ENCODE measurements at regions not wholly inside any gene's neighbourhood (a gene's known extent, or its start where the extent isn't known, plus 50 kb on each side); places are given as distances from the start of the nearest gene placed in this dataset.

DNA sequence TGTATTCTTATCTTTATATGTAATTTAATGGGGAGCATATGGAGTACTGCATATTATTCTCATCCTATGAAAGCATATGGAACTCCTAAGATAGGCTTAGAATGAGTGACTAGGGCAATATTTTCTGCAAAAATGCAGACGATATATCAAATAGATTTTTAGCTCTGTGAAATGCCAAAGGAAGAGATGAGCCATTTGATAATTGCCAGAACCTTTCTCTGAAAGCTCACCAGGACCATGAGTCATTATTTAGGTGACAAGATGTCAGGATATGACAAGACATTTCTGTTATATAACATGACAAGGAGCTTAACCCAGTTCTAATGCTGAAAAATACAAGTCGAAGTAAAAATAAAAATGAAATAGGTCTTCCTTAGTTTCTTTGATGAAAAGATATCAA, 145.0 kb downstream of the SLITRK6 start:
- TF ChIP-seq, protein P1, sequence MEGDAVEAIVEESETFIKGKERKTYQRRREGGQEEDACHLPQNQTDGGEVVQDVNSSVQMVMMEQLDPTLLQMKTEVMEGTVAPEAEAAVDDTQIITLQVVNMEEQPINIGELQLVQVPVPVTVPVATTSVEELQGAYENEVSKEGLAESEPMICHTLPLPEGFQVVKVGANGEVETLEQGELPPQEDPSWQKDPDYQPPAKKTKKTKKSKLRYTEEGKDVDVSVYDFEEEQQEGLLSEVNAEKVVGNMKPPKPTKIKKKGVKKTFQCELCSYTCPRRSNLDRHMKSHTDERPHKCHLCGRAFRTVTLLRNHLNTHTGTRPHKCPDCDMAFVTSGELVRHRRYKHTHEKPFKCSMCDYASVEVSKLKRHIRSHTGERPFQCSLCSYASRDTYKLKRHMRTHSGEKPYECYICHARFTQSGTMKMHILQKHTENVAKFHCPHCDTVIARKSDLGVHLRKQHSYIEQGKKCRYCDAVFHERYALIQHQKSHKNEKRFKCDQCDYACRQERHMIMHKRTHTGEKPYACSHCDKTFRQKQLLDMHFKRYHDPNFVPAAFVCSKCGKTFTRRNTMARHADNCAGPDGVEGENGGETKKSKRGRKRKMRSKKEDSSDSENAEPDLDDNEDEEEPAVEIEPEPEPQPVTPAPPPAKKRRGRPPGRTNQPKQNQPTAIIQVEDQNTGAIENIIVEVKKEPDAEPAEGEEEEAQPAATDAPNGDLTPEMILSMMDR (IDR thresholded peaks at IDR 0.05), result no peak

DNA sequence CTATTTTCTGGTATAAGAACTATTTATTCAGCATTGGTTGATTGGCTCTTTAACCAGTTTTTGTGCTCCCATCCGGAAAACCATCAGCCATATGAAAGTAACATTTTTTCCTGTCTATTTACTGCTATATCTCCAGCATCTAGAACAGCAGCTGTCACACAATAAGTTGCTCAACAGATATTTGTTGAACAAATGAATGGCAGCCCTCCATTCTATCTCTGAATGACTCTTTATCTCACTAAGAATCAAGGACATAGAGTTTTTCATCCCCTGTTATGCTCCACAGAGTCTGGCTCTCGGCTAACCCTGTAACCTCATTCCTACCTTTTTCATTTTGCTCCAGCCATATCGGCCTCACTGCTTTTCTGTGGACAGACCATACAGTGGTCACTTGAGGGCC, 145.5 kb downstream of the SLITRK6 start:
- TF ChIP-seq, protein P1 (IDR thresholded peaks at IDR 0.05), result no peak

DNA sequence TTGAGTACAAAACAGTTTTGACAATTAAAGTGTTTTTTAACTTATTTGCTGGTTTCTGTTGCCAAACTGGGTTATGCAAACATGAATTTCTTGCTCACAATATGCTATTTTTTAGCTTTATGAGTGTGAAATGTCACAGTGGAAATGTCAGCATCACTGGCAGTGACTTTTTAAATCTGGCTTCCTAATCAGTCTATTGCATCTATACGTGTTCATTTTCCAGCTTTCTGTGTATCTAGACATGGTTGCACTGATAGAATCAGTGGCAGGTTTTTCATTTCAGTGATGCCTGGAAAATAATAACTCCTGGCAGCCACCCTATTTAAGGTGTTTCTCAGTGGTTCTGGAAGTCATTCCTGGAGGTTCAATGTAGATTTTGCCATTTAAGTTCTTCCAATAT, 146.7 kb downstream of the SLITRK6 start:
- TF ChIP-seq, protein P1 (IDR thresholded peaks at IDR 0.05), result no peak

DNA sequence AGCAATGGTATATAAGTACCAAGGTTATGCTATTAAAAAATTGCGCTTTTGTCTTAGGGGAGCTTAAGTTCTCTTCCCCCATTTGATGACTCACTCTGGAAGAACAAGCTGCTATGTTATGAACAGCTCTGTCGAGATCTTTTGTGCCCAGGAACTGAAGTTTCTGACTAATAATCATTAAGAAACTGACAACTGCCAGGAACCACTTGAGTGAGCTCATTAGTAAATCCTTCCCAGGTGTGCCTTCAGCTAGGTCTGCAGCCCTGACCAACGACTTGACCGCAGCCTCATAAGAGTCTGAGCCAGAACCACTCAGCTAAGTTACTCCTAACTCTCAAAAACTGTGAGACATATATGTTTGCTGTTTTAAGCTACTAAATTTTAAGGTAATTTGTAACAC, 147.8 kb downstream of the SLITRK6 start:
- TF ChIP-seq, protein P1 (IDR thresholded peaks at IDR 0.05), result no peak

DNA sequence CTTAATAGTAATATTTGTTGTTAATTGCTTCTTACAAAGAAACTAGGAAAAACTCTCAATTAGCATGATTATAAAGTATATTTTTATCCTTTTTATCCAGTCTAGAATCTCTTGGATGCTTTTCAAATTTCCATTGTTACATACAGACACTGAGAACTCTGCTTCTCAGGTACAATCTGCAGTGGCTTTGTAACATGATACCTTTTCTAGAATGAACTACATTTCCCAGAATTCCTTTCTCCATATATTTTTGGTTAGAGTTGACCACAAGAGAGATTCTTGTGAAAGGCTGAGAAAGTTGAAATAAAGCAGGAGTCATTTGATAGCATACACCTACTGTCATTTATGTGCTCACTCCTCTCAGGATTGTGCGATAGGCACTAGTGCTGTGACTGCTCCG, 148.6 kb downstream of the SLITRK6 start:
- TF ChIP-seq, protein P1 (IDR thresholded peaks at IDR 0.05), result no peak

DNA sequence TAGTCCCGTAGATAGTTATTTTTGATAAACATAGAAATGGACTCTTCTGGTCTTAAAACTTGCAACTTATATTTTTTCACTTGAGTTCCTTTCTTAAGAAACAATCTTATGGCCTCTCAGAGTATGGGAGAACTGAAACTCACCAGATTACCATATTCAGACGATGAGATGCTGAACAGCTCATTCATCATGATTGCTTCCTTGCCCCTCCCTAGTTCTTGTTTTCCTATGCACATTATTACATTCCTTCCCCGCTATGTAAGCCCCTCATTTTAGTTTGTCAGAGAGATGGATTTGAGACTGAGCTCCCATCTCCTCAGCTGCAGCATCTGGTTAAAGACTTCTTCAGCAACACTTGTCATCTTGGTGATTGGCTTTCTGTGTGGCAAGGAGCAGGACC, 158.5 kb downstream of the SLITRK6 start:
- TF ChIP-seq, protein P1 (IDR thresholded peaks at IDR 0.05), result no peak

DNA sequence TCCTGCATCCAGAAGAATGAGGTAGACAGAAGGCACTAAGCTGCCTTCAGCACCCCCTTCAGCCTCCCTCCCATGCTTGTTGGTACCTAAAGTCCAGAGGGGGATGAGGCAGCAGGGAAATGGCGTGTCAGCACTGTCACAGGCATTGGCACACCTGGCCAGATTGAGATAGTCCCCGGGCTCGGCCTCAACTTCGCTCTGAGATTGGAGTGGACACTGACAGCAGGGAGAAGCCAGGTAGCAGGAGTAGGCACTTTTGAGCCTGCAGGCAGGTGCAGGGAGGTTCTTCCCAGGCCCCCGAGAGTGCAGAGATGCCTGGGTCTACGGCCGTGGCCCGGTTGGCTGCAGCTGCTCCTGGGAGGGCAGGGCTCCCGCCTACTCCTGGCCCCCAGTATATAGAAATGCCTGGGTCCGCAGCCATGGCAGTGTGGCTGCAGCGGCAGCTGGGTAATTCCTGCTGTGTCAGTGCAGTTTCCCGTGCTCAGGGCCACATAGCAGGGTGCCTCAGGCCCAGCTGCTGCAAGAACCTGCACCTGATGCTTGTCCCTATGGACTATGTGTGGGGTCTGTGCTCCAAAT, 160.3 kb downstream of the SLITRK6 start:
- TF ChIP-seq, protein P1 (IDR thresholded peaks at IDR 0.05), result no peak

DNA sequence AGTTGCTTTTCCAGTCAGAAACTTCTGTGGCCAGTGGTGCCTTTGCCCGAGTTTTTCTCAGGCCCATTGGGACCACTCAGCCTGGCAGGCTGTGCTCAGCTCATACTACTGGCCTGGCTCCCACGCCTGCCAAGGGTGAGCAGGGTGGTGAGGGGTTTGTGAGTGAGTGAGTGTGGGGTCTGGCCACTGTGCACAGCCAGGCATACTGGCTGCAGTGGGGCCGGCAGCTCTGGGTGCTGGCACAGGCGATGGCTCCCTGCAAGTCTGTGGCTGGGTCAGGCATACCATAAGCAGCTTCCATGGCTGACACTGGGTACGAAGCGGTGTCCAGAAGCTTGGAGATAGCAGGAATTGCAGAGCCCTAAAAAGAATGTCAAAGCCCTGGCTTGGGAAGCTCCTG, 161.0 kb downstream of the SLITRK6 start:
- TF ChIP-seq, protein P1 (IDR thresholded peaks at IDR 0.05), result no peak

Data from LNCAP (cell line).